IMR-90 (cell line): ENCODE measurements at regions not wholly inside any gene's neighbourhood (a gene's known extent, or its start where the extent isn't known, plus 50 kb on each side); places are given as distances from the start of the nearest gene placed in this dataset.

Experiments
- CEBPB ChIP-seq: IDR thresholded peaks from 2 replicates; pipeline ENCODE4 v1.6.1; 2012; ENCODE audit warnings: low read depth, low read length, improper control_type of control experiment
- MAFK ChIP-seq: IDR thresholded peaks from 2 replicates; pipeline ENCODE4 v1.6.1; 2012; ENCODE audit warnings: low read depth, low read length, improper control_type of control experiment
- POLR2A ChIP-seq: IDR thresholded peaks from 2 replicates; pipeline ENCODE4 v1.6.1; 2012; ENCODE audit warnings: mild to moderate bottlenecking, low read depth, low read length
- RAD21 ChIP-seq: IDR thresholded peaks from 2 replicates; pipeline ENCODE4 v1.6.1; 2012; ENCODE audit warnings: low read length, improper control_type of control experiment
- RCOR1 ChIP-seq: IDR thresholded peaks from 2 replicates; pipeline ENCODE4 v1.6.1; 2012; ENCODE audit warnings: mild to moderate bottlenecking, low read length, improper control_type of control experiment; ENCODE audit not compliant: insufficient replicate concordance
- SMC3 ChIP-seq: fragments of 150-350 bp; IDR thresholded peaks from 2 replicates; pipeline ENCODE4 v1.6.1; 2016; ENCODE audit warnings: low read depth, mild to moderate bottlenecking, antibody characterized with exemption, low read length, moderate library complexity
- TF ChIP-seq, protein P1 (sequence below): conservative IDR thresholded peaks from 2 replicates; pipeline ENCODE4 v1.5.1; 2012; ENCODE audit warnings: mild to moderate bottlenecking, low read depth, low read length, improper control_type of control experiment
- TF ChIP-seq, protein P2 (sequence below): fragments of 150-350 bp; IDR thresholded peaks from 2 replicates; pipeline ENCODE4 v1.6.1; 2017; ENCODE audit warnings: mild to moderate bottlenecking, antibody characterized with exemption, low read length, low read depth

DNA sequence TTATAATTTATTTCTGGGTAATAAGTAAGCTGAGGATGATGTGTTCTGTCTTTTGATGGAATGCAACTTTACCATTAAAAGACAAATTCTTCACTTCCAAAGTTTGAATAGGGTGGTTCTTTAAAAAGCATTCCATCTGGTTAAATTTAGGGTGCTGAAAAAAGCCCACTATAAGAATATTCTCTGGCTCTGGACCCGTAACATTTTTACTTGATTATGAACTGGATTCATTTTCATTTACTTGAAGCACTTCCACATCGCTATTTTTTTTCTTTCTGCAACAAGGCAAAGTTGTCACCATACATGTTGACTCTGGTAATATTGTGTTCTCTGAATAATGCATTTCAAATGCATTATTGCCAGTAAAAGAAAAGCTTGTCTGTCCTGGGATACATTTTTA is 344.6 kb downstream of the SATB2 start:
- TF ChIP-seq RAD21 (no peak), POLR2A (no peak), SMC3 (no peak), RCOR1 (no peak), MAFK (no peak), CEBPB (no peak)
- TF ChIP-seq, protein P1, sequence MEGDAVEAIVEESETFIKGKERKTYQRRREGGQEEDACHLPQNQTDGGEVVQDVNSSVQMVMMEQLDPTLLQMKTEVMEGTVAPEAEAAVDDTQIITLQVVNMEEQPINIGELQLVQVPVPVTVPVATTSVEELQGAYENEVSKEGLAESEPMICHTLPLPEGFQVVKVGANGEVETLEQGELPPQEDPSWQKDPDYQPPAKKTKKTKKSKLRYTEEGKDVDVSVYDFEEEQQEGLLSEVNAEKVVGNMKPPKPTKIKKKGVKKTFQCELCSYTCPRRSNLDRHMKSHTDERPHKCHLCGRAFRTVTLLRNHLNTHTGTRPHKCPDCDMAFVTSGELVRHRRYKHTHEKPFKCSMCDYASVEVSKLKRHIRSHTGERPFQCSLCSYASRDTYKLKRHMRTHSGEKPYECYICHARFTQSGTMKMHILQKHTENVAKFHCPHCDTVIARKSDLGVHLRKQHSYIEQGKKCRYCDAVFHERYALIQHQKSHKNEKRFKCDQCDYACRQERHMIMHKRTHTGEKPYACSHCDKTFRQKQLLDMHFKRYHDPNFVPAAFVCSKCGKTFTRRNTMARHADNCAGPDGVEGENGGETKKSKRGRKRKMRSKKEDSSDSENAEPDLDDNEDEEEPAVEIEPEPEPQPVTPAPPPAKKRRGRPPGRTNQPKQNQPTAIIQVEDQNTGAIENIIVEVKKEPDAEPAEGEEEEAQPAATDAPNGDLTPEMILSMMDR = no peak
- TF ChIP-seq, protein P2, sequence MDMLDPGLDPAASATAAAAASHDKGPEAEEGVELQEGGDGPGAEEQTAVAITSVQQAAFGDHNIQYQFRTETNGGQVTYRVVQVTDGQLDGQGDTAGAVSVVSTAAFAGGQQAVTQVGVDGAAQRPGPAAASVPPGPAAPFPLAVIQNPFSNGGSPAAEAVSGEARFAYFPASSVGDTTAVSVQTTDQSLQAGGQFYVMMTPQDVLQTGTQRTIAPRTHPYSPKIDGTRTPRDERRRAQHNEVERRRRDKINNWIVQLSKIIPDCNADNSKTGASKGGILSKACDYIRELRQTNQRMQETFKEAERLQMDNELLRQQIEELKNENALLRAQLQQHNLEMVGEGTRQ = no peak
